ENCODE measurements at regions not wholly inside any gene's neighbourhood (a gene's known extent, or its start where the extent isn't known, plus 50 kb on each side); places are given as distances from the start of the nearest gene placed in this dataset.

DNA sequence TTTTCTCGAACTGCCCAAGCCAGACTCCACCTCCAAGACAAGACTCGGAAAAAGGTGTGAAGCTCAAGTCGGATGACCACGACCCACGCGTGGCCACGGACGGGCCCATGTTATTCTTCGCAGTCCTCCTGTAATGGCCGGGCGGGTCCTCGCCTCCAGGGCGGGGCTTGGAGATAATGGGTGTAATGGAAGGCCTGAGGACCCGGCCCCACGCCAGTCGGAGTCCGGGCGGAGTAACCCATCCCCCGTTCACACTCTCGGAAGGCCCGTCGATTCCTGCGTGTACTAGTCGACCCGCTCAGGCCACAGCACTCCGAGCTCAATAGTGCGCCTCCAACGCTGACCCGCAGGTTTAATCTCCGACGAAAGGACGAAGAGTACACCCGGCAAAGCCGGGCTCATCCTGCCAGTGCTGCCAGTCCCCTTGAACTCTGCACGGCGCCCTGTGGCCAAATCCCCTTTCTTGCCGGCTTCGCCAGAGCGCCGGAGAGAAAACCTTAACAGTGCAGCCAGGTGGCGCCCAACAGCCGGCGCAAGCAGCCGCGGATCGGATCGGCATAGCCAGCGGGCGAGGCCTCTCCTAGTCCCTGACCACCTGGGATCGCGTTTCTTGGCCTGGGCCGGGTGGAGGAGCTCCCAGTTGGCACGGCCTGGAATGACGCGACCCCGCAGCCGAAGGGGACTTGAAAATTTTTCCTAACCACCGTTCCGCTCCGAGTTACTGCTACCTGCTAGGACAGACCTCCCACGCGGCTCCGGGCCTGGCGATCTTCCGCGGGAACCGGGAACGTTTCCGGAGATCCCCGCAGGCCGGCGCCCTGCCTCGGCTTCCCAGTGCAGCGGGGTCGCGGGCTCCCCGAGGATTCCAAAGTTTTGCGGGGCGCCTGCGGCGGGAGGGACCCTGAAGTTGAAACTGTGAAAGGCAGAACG, 762.0 kb downstream of the KCNJ18 start:
- TF ChIP-seq CTCF (conservative IDR thresholded peaks at IDR 0.05) (no peak), EZH2 (IDR thresholded peaks at IDR 0.05; ENCODE audit: low read depth) (no peak)
